GM18498 (cell line): ENCODE measurements at regions not wholly inside any gene's neighbourhood (a gene's known extent, or its start where the extent isn't known, plus 50 kb on each side); places are given as distances from the start of the nearest gene placed in this dataset.

Source experiments
- ATAC-seq: cut with Tn5 transposase; IDR thresholded peaks from one replicate; pipeline ENCODE4 v1.9.1; 2021; ENCODE audit warnings: mild to moderate bottlenecking, moderate library complexity; ENCODE audit not compliant: unreplicated experiment

DNA sequence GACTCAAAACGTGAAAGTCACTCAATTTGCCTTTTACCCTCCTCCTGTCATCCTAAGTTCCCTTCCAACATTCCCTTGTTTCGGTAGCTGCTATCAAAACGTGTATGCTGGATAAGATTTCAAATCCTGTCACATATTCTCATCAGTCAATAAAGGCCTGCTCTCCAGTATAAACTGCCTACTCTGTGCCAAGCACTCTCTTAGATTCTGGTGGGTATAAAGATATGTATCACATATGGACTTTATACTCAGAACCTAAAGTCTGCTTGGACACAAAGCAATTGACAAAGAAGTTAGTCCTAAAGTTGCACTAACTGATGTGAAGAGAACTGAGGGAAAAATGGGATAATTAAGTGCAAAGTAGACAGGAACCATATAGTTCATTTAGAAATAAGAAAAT is 476.6 kb upstream of the MARCKS start:
- ATAC-seq = no peak

DNA sequence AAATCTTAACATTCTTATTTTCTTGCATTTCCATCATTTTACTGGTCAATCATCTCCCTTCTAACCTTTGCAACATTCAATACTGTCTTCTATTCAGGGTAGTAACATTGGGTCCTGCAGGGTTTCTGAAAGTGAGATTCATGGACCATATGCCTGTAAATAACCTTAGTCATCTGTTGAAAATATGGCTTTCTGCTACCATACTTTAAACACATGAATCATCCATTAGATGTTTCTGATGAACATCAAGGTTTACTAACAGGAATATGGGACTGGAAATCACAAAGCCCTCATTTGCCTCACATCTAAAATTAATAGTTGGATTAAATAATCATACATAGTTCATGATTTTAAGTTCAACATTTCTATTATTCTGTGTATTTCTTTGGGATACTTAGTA is 475.9 kb upstream of the MARCKS start:
- no peak for ATAC-seq

DNA sequence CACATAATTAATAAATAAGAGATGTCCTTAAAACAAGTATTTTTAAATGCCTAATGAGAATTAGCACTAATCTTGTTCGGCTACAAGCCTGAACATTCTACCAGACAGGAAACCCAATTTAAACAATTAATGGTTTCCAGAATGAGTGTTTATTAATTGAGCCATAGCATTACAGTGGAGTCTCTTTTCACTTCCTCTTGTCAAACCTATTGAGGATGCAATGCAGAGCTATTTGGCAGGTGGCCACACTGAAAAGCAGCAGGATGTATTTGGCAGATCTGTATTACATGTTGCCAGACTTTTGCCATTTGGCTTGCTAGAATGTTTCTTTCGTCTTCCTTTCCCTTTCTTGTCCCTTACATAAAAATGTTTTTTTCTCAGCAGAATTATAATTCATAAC is 475.2 kb upstream of the MARCKS start:
- ATAC-seq = peak; percentile 85

DNA sequence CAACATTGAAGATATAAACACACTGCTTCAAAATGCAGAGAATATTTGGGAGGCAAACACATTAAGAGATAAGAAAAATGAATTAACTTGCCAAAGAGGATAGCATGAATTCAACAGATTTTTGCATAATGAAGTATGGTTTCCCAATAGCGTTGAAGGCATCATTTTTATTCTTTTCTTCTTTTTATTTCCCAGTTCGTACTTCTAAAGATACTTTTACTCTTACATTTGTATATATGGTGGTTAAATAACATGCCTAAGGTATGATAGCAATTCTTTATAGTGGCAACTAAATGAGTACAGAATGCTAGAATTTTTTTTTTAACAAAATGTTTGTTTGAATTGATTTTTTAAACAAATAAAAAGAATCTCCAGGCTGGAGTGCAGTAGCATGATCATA is 473.4 kb upstream of the MARCKS start:
- ATAC-seq = no peak

DNA sequence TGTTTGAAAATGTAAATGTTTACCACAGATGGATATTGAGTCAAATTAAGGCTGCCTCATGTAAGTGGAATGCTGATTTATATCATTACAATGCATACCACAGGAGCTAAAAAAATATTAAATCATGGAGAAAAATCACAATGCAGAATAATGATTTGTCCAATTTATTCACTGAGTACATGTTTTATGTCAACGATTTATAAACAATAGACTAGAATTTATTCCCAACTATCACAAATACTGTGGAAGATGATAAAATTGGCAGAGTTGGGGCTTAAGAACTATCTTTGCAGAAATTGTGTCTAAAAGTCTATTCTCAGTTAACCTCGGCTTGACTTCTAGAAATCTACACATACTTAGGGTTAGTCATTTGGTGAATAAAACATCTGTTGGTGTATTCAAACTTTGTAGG is 472.1 kb upstream of the MARCKS start:
- ATAC-seq = no peak

DNA sequence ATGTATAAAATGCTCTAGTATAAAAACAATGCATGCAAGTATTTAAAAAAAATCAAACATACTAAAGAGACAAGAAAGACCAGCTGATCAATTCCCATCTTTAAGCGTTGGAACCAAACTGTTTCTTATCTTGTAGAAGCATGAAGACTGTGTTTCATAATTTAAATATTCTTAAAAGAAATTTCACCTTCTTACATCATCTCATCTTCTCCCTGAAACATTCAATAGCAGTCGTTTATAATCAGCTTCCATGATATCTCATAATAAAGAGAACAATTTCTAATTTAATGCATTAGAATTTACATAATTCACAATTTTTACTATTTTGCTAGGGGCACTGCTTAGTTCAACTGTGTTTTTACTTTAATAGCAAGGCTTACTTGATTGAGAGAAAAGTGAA is 468.1 kb upstream of the MARCKS start:
- no peak for ATAC-seq

DNA sequence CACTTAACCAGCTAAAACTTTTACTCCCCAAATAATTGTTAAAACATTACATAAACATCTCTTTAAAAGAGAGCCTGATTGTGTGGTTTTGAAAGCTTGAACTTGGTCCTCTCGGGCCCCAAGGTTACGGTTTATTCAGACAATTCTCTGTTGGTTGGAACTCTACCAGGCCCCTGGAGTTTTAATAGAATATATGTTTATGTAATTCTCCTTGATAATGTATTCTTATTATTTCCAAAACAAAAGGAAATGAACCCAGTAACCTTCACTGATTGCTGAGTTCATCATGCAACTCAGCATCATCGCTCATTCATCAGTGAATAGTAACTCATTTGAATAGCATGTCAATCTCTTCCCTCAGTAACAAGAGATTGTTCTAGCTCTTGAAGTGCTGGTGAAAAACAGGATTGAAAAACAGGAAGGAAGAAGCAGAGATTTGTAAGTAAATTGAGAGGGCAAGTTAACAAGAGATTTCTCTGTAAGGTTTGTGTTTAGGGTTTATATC is 464.5 kb upstream of the MARCKS start:
- no peak for ATAC-seq

DNA sequence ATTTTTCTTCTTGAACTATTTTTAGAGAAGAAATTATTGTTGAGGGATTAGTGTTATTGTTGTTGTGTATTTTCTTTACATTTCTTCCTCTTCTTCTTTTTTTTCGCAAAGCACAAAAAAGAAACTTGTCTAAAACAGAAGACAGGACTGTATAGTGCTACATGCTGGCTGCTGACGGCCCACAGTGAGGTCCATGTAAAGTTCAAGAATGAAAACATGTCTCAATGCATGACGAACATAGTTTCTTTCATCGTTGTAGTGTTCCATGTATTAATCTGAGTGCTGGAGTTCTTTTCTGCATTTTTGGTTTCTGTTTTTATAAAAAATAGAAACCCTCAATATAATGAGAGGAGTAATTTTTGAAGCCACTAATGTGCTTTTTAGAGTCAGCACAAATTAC is 462.9 kb upstream of the MARCKS start:
- no peak for ATAC-seq

DNA sequence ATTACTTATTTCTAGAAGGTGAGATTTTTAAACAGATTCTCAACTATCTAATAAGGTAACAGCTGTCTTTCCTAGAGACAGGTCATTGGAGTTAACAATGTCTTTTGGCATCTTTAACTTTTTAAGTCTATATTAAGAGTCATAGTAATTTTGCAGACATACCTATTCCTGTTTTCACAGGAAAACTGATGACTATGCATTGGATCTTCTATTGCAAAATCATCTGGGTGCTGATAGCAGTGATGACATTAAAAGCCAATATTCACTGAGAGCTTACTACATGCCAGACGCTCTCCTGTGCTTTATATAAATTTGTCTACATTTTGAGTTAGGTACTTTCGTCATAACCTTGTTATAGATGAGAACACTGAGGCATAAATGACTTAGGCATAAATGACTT is 462.4 kb upstream of the MARCKS start:
- no peak for ATAC-seq

DNA sequence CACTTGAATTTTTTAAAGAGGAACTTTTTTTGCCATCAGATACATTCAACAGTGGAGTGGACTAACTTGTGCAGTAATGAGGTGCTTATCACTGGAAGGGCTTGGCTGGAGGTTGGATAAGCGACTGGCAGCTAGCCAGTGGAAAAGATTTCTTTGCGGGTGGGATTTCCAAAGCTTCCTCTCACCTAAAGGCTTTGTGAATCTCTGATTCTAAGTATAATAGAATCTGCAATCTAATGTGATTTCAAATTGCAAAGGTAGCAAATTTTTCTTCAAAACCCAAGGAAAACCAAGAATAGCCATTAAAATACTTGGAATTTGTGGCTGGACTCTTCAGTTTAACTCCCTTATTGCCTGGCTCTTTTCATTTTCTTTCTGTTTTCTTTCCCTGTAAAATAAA is 460.4 kb upstream of the MARCKS start:
- ATAC-seq = no peak

DNA sequence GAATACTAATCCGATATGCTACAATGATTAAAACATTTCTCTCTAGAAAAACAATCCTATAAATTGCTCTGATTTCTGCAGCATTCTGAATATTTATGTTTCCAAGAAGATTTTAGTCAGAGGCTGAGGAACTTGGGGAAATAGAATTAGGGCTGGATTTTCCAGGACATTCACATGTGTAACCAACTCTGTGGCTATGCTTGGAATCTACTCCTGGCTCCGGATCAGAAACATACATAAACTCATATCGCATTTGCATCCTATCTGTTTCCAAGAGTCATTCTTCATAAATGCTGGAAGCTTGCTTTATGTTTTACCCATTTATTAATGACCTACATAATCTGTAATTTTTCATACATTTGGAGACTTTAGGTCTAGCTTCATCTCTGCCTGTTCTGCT is 459.9 kb upstream of the MARCKS start:
- ATAC-seq = no peak

DNA sequence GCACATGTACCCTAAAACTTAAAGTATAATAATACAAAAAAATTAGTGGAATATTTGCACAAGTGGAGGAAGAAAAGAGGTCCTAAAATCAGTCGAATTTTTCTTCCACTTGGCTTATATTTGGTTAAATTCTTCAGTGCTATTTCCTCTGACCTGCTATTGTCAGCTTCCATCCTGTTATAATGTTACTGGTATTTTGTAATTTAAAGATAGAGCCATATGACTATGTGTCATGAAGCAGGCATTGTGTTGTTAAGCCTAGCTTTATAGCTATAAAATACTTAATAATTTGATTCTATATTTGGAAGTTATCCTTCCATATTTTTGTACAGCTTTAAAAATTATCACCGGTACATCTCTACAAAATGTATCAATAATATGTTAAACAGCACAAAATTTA is 455.9 kb upstream of the MARCKS start:
- ATAC-seq = no peak

DNA sequence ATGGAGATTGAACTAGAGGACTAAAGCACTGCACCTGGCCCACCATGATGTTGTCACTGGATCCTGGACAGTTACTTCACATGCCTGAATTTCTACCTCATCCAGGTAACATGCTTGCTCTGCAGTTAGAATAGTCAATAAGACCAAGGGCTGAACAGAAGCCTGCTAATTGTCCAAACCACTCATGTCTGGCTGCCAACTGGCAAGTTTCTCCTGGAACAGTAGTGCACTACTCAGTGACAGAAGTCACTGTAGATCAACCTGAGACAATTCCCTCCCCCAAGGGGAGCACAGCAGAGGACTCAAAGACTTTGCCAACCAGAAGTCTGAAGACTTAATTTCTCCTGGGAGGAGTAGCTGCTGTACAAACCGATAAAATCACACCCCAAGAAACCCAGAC is 454.6 kb upstream of the MARCKS start:
- ATAC-seq = no peak

DNA sequence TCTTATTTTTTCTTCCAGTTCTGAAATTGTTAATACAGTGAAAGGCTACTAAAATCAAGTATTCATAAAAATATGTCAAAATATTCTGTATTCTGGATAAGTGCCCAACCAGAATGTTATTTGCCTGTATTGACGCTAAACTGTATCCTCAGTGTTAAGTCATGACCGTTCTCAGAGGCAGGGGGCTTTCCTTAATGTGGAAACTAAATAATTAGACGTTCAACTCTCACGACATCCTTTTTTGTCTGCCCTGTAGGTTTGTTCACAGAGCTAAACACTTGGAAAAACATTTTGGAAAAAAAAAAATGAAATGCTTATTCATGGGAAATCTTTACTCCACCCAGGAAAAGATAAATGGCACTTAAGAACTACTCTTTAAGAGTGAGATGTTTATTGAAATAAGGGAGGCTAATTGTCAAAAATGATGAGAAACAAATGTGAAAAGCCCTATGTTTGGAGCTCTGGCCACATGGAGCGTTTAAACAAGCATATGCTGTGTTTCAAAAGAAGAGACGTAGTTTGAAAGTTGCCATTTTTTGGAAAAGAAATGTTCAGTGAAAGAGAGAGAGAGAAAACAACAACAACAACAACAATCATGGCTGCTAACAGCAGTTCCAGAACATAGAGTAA is 453.1 kb upstream of the MARCKS start:
- ATAC-seq = no peak

DNA sequence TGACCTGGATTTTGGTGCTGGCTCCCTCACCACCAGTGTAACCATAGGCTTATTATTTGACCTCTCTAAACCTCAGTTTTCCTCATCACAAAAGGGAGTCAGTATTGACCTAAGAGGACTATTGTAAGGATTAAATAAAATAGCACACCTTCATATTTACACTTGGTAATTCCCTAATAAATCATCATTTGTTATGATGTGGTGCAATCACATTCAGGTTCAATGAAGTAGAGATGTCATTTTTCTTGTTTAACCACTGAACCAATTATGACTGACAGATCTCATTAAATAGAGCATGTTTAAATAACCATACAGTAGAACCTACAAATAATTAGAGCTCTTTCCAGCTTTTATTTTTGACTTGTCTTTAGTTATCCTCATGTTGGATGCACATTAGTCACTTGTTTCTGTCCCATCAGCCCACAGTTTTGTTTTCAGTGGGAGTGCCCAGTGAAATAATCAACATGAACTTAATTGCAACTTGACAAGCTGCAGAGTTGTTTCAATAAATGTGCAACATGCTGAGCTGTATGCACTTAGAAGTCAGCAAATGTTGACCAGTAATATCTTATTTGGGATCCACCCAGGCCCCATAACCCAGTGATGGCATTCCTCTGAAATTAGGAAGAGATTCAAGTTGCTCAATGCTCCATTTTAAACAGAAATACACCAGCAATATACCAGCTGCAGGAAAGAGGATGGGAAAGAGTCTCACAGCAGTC is 451.7 kb upstream of the MARCKS start:
- no peak for ATAC-seq

DNA sequence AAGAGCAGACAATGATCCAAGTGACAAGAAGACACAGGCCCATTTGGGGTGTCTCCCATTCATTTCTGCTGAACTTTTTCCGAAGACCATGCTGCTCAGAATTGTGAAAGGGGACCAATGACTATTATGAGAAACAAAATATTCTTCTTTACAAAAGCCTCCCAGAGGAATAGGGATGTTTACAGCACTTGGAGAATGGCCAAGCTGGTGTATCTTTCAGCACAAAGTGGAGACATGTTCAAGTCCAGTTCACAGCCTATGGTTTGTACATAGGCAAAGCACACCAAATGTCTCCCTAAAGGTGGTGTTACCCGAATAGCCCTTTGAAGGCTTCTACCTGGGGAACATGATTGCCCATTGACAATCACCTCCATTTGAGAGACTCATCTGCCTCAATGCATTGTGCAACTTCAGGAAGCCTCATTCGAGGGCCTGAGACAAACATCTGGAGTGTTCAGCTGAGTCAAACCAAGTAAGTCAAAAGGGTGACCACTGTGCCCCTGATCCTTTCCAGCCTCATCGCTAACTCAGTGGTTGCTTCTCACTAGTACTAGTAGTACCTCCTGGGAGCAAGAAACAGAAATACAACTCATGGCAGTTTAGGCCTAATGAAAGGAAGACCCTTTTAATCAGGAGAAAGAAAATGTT is 451.0 kb upstream of the MARCKS start:
- no peak for ATAC-seq

DNA sequence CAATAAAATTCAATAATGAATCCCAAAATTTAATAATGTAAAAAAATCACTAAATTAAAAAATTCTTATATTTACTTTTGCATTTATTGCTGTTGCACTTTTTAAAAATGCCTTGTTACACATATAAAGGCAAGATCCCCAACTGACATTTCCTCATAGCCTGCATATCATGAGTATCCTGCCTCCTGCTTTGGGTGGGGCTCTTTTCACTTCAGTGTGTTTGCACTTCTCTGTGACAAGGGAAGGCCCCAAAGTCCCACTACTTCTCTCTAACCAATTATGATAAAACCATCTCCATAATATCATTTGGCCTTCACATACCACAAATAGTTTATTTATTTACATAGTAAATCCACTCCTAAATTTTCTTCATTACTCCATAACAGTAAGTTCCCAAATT is 446.1 kb upstream of the MARCKS start:
- ATAC-seq = no peak

DNA sequence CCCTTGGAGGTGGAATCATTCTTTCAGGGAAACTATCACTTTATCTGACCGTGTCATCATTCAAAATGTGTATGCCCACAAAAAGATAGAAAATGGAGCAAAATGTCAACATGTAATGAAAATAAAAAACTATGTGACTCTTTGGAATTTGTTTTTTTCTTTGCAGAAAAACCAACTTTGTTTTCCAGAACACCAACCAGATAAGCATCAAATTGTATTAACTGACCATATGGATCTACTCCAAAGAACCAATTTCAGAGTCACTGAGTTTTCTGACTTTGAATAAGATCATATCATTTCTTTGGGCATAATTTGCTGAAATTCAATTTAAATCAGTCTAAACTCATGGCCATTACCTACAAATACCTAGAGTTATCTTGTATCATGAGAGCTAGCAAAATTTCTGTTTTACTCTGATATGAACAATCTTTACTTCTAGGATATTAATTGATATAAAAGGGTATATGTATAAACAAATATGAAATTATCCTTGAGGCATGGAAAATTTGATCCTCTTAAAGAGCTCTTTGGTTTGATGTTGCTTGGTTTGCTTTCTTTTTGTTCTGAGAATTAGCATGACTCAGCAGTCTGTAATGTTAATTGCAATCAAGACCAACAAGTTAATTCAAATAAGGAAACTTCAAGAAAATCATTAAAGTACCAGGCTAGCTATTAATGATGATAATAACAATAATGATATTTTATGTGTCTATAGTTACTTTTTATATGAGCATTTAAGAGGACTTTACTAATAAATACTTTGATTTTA is 444.4 kb upstream of the MARCKS start:
- ATAC-seq = no peak

DNA sequence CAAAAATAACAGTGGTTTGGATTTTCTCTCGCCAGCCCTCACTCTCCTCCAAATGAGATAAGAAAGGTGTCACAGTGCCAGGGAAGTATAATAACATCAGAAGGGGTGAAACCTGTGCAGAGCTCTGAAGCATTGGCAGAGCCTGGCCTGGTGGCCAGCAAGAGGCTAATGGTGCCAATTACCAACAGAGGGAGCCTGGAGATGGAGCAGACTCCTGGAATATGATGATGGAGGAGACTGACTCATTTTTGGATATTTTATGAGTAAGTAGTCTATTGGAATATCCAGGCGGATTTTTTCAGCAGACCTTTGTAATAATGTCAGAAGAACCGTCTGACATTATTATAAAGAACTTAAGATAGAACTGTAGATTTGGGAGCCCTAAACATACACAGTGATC is 442.6 kb upstream of the MARCKS start:
- no peak for ATAC-seq

DNA sequence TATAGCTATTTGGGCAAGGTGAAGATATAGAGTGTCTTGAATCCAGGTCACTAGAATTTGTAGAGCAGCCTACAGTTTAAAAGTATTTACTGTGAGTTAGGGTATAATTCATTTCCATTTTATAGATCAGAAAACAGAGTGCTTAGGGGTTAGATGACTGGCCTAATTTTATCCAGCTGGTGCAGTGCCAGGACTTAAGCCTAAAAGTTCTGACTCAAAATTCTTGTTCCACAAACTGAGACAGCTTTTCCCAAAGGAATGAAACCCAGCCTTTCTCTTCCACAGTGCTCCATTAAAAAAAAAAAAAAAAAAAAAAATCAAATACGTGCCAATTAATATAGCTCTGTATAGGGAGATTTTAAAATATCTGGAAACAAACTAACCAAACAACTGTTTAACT is 441.0 kb upstream of the MARCKS start:
- no peak for ATAC-seq

DNA sequence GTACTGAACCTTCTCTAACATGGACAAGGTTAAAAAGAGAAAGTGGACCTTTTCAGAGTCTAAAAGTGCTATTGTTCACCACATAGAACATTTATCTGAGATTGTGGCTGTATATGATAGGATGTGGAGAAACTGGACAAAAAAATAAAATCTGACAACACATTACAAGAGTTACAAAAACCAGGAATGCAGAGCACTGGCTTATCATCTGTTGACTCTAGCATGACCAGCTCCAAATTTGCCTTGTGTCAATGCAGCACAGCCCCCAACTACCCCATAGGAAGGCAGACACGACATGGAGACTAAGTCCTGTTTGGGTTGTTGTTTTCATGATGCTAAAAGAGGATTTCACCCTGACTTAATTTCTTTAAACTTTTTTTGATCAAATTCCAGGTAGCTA is 436.9 kb upstream of the MARCKS start:
- ATAC-seq = no peak

DNA sequence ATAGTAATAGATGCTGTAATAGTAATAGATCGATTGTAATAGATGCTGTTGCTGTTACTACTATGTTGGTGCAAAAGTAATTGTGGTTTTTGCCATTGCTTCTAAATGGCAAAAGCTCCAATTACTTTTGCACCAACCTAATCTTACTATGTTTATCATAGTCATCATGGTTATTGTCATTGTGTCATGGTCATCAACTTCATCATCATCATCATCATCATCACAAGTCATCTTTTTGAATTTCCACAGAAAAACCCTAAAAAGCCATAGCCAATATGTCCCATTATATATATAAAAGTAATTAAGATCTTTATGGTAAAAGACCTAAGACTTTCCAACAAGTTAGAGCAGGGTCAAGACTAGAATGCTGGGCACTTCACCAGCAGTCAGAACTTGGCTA is 435.1 kb upstream of the MARCKS start:
- ATAC-seq = no peak
